Mammary epithelial cell (primary cell): ENCODE measurements at regions not wholly inside any gene's neighbourhood (a gene's known extent, or its start where the extent isn't known, plus 50 kb on each side); places are given as distances from the start of the nearest gene placed in this dataset.

Experiments
- CTCF ChIP-seq, 2 donors: IDR thresholded peaks in 1 of 2; conservative IDR thresholded peaks in 1 of 2; 2 replicates each; pipeline ENCODE4 v1.5.1; 2011 to 2012; ENCODE audit warnings: inconsistent platforms in 2 of 2, low read length in 2 of 2, mild to moderate bottlenecking in 2 of 2, control low read depth in 1 of 2, low read depth in 1 of 2; ENCODE audit not compliant: insufficient read depth in 1 of 2; ENCODE audit errors: extremely low read depth in 1 of 2
- EZH2 ChIP-seq: IDR thresholded peaks from 2 replicates; pipeline ENCODE4 v1.6.1; 2012; ENCODE audit warnings: low read length, inconsistent platforms, borderline replicate concordance

- TF ChIP-seq EZH2 (no peak), CTCF (conservative IDR thresholded peaks at IDR 0.05 in 1 of 2, IDR thresholded peaks at IDR 0.05 in 1 of 2; ENCODE audit: extremely low read depth in 1 of 2, insufficient read depth in 1 of 2, low read depth in 1 of 2, low read length in 2 of 2) (no peak)
Measured at GRCh38 chr3:34196914-34197313, 398.5 kb downstream of the PDCD6IP start.
